ENCODE measurements at regions not wholly inside any gene's neighbourhood (a gene's known extent, or its start where the extent isn't known, plus 50 kb on each side); places are given as distances from the start of the nearest gene placed in this dataset.

GRCh38 chr15:67924359-67924974 is 84.6 kb upstream of the RNU6-1 start (continued):
- no peak for TF ChIP-seq REST (IDR thresholded peaks at IDR 0.05; ENCODE audit: unreplicated experiment)
- no peak for TF ChIP-seq CTCF (conservative IDR thresholded peaks at IDR 0.05; ENCODE audit: low read depth in 2 of 2)
- TF ChIP-seq EZH2 (IDR thresholded peaks at IDR 0.05; ENCODE audit: low read depth, unreplicated experiment): no peak
- no peak for TF ChIP-seq ZNF114 (CRISPR knock-in tag; IDR thresholded peaks at IDR 0.05)
- no peak for TF ChIP-seq CREB1 (CRISPR knock-in tag; IDR thresholded peaks at IDR 0.05; ENCODE audit: low read depth)
- no peak for TF ChIP-seq JUNB (IDR thresholded peaks at IDR 0.05; ENCODE audit: unreplicated experiment)

- Histone ChIP-seq H3K4me3 (no peak overlapping the region), H4K20me1 (replicated peaks; ENCODE audit: insufficient read depth) (no peaks in the 10 kb centered on the region), H3K36me3 (ENCODE audit: insufficient read depth) (no peaks in the 10 kb centered on the region), H2AFZ (no peak overlapping the region), H3K79me2 (replicated peaks; ENCODE audit: insufficient read depth) (no peaks in the 10 kb centered on the region), H3K27me3 (ENCODE audit: insufficient read depth) (no peaks in the 10 kb centered on the region), H3K4me1 (ENCODE audit: insufficient read depth) (no peaks in the 10 kb centered on the region), H3K9me2 (ENCODE audit: insufficient read depth) (0 out of 2 replicates have a peak, but pooled peaks cover 5% of the 10 kb centered on the region), H3F3A (replicated peaks; ENCODE audit: low read depth) (no peaks in the 10 kb centered on the region), H3K27ac (ENCODE audit: low read depth) (no peak overlapping the region), H3K4me2 (no peak overlapping the region)
- no peak for DNase-seq (ENCODE audit: low spot score)
- Mint-ChIP-seq H3K27ac (no peak overlapping the region), H3K36me3 (ENCODE audit: low read depth) (no peaks in the 10 kb centered on the region), H3K9me3 (no peaks in the 10 kb centered on the region), H3K4me1 (peaks cover 10% of the 10 kb centered on the region; the same call in 2 of the 3 replicates), H3K4me3 (no peak overlapping the region), H3K27me3 (ENCODE audit: insufficient read depth, low read depth, poor library complexity) (peaks cover under 1% of the 10 kb centered on the region)
- no peak for ATAC-seq
- TF ChIP-seq NANOG (IDR thresholded peaks at IDR 0.05; ENCODE audit: borderline replicate concordance) (no peak), EZH2 (IDR thresholded peaks at IDR 0.05; ENCODE audit: low read depth, unreplicated experiment) (no peak), EZH2phosphoT487 (IDR thresholded peaks at IDR 0.05; ENCODE audit: unreplicated experiment) (no peak), ZNF331 (CRISPR knock-in tag; IDR thresholded peaks at IDR 0.05; ENCODE audit: low read depth) (no peak), ZNF114 (CRISPR knock-in tag; IDR thresholded peaks at IDR 0.05) (no peak), POLR2AphosphoS5 (IDR thresholded peaks at IDR 0.05; ENCODE audit: low read depth) (no peak), CTCF (conservative IDR thresholded peaks at IDR 0.05; ENCODE audit: low read depth in 2 of 2) (no peak), REST (IDR thresholded peaks at IDR 0.05; ENCODE audit: unreplicated experiment) (no peak), JUNB (IDR thresholded peaks at IDR 0.05; ENCODE audit: unreplicated experiment) (no peak), ETS1 (IDR thresholded peaks at IDR 0.05) (no peak), STAT1 (IDR thresholded peaks at IDR 0.05; ENCODE audit: unreplicated experiment) (no peak), CREB1 (CRISPR knock-in tag; IDR thresholded peaks at IDR 0.05; ENCODE audit: low read depth) (no peak)
Observed at GRCh38 chr15:67925182-67925581, 85.3 kb upstream of the RNU6-1 start.
